Endodermal cell (in vitro differentiated cells): ENCODE measurements at regions not wholly inside any gene's neighbourhood (a gene's known extent, or its start where the extent isn't known, plus 50 kb on each side); places are given as distances from the start of the nearest gene placed in this dataset.

Experiments used
- DNase-seq: peaks from one replicate; pipeline ENCODE4 v3.0.0-alpha.2; 2017
- H3K27ac ChIP-seq: 2 replicates; pipeline ENCODE4 v1.5.1; 2013; ENCODE audit warnings: mild to moderate bottlenecking, low read depth, low read length, moderate library complexity
- H3K27me3 ChIP-seq: 2 replicates; pipeline ENCODE4 v1.6.1; 2013; ENCODE audit warnings: mild to moderate bottlenecking, low read length, moderate library complexity; ENCODE audit not compliant: insufficient read depth, control insufficient read depth, poor library complexity, severe bottlenecking
- H3K36me3 ChIP-seq: 2 replicates; pipeline ENCODE4 v1.7.0; 2013; ENCODE audit warnings: mild to moderate bottlenecking, low read length, moderate library complexity; ENCODE audit not compliant: control insufficient read depth, insufficient read depth
- H3K4me1 ChIP-seq: one replicate; pipeline ENCODE4 v1.7.0; 2013; ENCODE audit warnings: low read length; ENCODE audit not compliant: control insufficient read depth, insufficient read depth
- H3K4me3 ChIP-seq: 2 replicates; pipeline ENCODE4 v1.5.1; 2013; ENCODE audit warnings: mild to moderate bottlenecking, low read length, moderate library complexity
- H3K9ac ChIP-seq: 2 replicates; pipeline ENCODE4 v1.6.1; 2013; ENCODE audit warnings: mild to moderate bottlenecking, low read length, moderate library complexity; ENCODE audit not compliant: poor library complexity, severe bottlenecking; ENCODE audit errors: extremely low read depth
- H3K9me3 ChIP-seq: 2 replicates; pipeline ENCODE4 v1.6.1; 2013; ENCODE audit warnings: mild to moderate bottlenecking, low read length, moderate library complexity; ENCODE audit not compliant: control insufficient read depth
- H3K27ac Mint-ChIP-seq: 2 replicates; pipeline ENCODE4 v1.8.0; 2020; ENCODE audit warnings: mixed read lengths
- H3K27me3 Mint-ChIP-seq: 2 replicates; pipeline ENCODE4 v1.8.0; 2021; ENCODE audit warnings: mild to moderate bottlenecking, mixed read lengths; ENCODE audit not compliant: insufficient read depth
- H3K36me3 Mint-ChIP-seq: 2 replicates; pipeline ENCODE4 v1.8.0; 2020; ENCODE audit warnings: low read depth, mixed read lengths
- H3K4me1 Mint-ChIP-seq: 2 replicates; pipeline ENCODE4 v1.8.0; 2020; ENCODE audit warnings: mixed read lengths
- H3K4me3 Mint-ChIP-seq: 2 replicates; pipeline ENCODE4 v1.8.0; 2020; ENCODE audit warnings: mild to moderate bottlenecking, moderate library complexity, mixed read lengths
- H3K9me3 Mint-ChIP-seq: 2 replicates; pipeline ENCODE4 v1.8.0; 2020; ENCODE audit warnings: mild to moderate bottlenecking, mixed read lengths
- CTCF ChIP-seq: fragments of 200-600 bp; sonication (generic); conservative IDR thresholded peaks from 2 replicates; pipeline ENCODE4 v1.5.0; 2021; ENCODE audit warnings: antibody characterized with exemption, mild to moderate bottlenecking
- WGBS, 2 experiments: methylation state at CpG; one replicate each; pipeline versions ENCODE4 v1.1.5 to v1.1.7; 2013; ENCODE audit warnings: missing lambda C conversion rate in 2 of 2, mixed read lengths in 1 of 2; ENCODE audit not compliant: insufficient coverage in 1 of 2, insufficient read length in 1 of 2; 5-methylcytosine and 5-hydroxymethylcytosine counted together

- no peaks in the 10 kb centered on the region for H3K27me3 Mint-ChIP-seq
- H3K4me3 Mint-ChIP-seq = no peak overlapping the region
- Histone ChIP-seq H3K4me1 (peaks cover 5% of the 10 kb centered on the region), H3K27me3 (no peaks in the 10 kb centered on the region), H3K9me3 (no peaks in the 10 kb centered on the region), H3K4me3 (no peak overlapping the region), H3K9ac (no peak overlapping the region), H3K36me3 (no peaks in the 10 kb centered on the region), H3K27ac (no peak overlapping the region)
- H3K9me3 Mint-ChIP-seq = no peaks in the 10 kb centered on the region
- H3K4me1 Mint-ChIP-seq = peaks cover 29% of the 10 kb centered on the region
- no peaks in the 10 kb centered on the region for H3K36me3 Mint-ChIP-seq
- DNase-seq = no peak
- WGBS, 2 experiments = 93 to 95% methylated on average over 4 of the region's 4 CpGs
- no peak for TF ChIP-seq CTCF
- H3K27ac Mint-ChIP-seq = no peak overlapping the region
Observed at GRCh38 chr9:106326493-106326892, 536.5 kb upstream of the ZNF462 start.

- H3K9ac ChIP-seq = no peak overlapping the region
- TF ChIP-seq CTCF = no peak
- H3K27me3 ChIP-seq = no peaks in the 10 kb centered on the region
- no peaks in the 10 kb centered on the region for H3K4me1 ChIP-seq
- Mint-ChIP-seq H3K9me3 (peaks cover 5% of the 10 kb centered on the region), H3K4me1 (peaks cover 8% of the 10 kb centered on the region), H3K27ac (no peak overlapping the region), H3K4me3 (no peak overlapping the region), H3K27me3 (no peaks in the 10 kb centered on the region), H3K36me3 (no peaks in the 10 kb centered on the region)
- no peak for DNase-seq
- no peaks in the 10 kb centered on the region for H3K9me3 ChIP-seq
- 95% methylated on average over 4 of the region's 4 CpGs for WGBS, 2 experiments
- H3K36me3 ChIP-seq = no peaks in the 10 kb centered on the region
- no peak overlapping the region for H3K27ac ChIP-seq
- no peak overlapping the region for H3K4me3 ChIP-seq
Observed at GRCh38 chr9:106333481-106333880, 529.5 kb upstream of the ZNF462 start.

- Mint-ChIP-seq H3K27me3 (no peaks in the 10 kb centered on the region), H3K27ac (no peak overlapping the region), H3K9me3 (peaks cover 5% of the 10 kb centered on the region), H3K4me1 (peaks cover 8% of the 10 kb centered on the region), H3K4me3 (no peak overlapping the region), H3K36me3 (no peaks in the 10 kb centered on the region)
- no peak for DNase-seq
- H3K27me3 ChIP-seq = no peaks in the 10 kb centered on the region
- no peak overlapping the region for H3K4me3 ChIP-seq
- no peaks in the 10 kb centered on the region for H3K36me3 ChIP-seq
- TF ChIP-seq CTCF = no peak
- no peak overlapping the region for H3K27ac ChIP-seq
- WGBS, 2 experiments = 92% methylated on average over 3 of the region's 4 CpGs; no CpG with 5 or more reads in 1 of the 2 experiments
- no peaks in the 10 kb centered on the region for H3K4me1 ChIP-seq
- no peaks in the 10 kb centered on the region for H3K9me3 ChIP-seq
- no peak overlapping the region for H3K9ac ChIP-seq
Observed at GRCh38 chr9:106334081-106334480, 528.9 kb upstream of the ZNF462 start.
